Inferior parietal cortex (tissue), 1 donor: ENCODE measurements at regions not wholly inside any gene's neighbourhood (a gene's known extent, or its start where the extent isn't known, plus 50 kb on each side); places are given as distances from the start of the nearest gene placed in this dataset.

Experiments used
- DNase-seq: peaks from one replicate; pipeline ENCODE4 v3.0.0-alpha.2; 2016; ENCODE audit errors: extremely low spot score

DNA sequence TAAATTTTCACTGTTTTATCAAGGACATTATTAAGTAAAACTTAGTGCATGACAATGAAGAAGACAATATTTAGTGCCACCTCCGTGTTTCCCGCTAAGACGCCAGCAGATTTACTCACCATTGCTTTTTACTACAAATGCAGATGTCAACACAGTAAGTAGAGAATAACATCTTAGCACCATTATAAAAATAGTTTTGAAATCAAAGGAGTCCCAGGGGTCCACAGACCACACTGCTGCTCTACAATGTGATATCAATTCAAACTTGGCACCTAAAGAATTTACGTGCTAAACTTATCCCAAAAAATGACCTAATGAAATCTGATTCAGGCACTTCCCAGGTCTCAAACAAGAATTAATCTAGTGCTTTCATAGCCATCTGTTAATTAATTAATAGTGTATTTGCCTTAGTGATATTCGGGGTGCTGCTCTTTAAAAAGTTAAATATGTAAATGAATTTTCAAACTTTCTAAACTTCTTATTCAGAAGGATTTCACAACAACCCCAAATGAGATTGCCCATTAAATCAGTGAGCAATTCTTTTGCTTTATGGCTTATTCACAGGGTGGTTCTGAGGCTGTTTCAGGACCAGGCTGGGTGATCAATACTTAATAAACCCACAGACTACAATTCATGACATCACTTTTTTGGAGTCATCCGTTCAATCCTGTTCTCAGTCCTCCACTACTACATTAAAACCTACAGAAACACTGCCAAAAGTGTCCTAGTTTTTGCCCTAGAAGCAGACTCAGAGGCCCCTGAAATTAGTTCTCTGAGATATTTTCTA lies 161.3 kb upstream of the LMNTD1 start:
- no peak for DNase-seq

- no peak for DNase-seq
Observed at GRCh38 chr12:25715102-25715501, 162.0 kb upstream of the LMNTD1 start.

DNA sequence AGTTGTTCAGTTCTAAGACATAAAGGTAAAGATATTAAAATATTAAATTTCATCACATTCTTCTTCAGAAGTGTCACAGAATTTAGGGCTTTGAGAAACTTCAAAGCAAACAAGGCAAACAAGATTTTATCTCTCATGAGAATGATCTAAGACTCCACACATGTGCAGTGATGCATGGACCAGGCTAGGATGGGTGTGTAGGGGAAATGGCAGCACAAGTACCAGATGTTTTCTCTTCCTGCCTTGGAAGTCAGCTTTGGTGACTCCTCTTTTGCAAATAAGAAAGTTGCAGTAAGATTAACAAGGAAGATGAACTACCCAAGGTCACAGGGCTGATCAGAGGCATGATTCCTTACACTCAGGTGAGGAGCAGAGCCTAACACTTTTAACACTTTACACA lies 163.8 kb upstream of the LMNTD1 start:
- no peak for DNase-seq

GRCh38 chr12:25717552-25717951 lies 164.5 kb upstream of the LMNTD1 start:
- no peak for DNase-seq

- DNase-seq, result no peak
Observed at GRCh38 chr12:25718081-25718731, 165.1 kb upstream of the LMNTD1 start.

DNA sequence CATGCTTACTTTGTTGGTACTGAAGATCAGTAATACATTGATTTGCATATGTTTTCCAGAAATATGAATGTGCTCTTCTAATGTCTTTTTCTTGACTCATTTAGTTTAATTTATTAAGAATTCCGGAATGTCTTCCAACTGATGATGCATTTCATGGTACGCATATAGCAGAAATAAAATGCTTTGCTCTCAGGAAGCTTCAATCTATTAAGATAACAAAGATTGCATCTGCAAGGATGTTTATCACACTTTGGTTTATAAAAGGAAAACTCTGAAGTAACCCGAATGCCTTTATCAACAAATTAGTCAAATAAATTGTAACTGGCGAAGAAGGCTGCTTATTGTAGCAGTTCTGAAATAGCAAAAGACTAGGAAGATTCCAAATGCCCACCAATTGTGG lies 166.4 kb upstream of the LMNTD1 start:
- no peak for DNase-seq

DNA sequence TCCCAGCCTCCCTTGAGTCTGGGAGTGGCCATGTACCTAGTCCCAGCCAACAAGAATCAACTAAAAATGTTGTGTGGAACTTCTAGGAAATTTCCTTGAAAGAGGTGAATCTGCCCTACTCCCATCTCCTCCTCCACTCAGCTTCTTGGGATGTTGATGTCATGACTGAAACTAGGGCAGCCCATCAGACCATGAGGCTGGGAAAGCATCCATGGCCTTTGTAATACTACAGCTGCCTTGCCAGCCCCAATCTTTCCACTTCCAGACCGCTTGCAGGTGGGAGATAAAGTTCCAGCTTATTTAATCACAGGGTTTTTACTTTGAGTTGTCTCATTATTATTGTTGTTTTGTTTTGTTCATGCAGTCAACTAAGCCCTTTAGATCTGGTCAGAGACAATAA lies 170.3 kb upstream of the LMNTD1 start:
- no peak for DNase-seq

GRCh38 chr12:25723921-25724491 lies 170.9 kb upstream of the LMNTD1 start:
- no peak for DNase-seq

GRCh38 chr12:25725470-25725869 lies 172.4 kb upstream of the LMNTD1 start:
- DNase-seq, result no peak

DNA sequence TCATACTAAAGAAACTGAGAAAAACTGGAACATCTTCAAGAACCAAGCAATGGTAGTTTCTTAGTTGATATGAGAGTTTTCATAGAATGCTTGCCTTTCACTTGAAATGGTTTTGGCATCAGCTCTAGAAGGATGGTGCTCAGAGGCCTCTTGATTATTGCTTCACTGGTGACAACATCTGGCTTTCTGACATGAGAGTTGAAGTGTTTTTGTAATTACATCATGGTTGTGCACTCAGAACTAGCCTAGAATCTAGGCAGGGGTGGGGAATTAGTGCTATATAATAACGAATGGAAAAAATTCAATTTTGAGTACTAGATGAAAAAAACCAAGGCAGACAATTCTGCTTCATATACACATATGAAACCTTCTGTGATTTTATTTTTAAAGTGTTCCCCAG lies 172.8 kb upstream of the LMNTD1 start:
- DNase-seq, result no peak

- DNase-seq, result no peak
Observed at GRCh38 chr12:25728056-25728595, 175.0 kb upstream of the LMNTD1 start.

GRCh38 chr12:25730489-25731349 lies 177.6 kb upstream of the LMNTD1 start:
- DNase-seq, result no peak

DNA sequence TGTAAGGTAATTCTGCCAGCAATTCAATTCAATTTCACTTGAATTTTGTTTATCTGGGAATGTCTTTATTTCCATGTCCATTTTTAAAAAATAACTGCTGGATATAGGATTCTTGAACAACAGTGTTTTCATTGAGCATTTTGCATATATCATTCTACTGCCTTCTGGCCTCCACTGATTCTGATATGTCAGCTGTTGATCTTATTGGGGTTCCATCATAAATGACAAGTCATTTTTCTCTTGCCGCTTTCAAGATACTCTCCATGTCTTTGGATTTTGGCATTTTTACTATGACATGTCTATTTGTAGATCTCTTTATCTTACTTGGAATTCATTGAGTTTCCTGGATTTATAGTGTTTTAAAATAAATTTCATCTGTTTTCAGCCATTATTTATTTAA lies 180.5 kb upstream of the LMNTD1 start:
- DNase-seq, result no peak

DNA sequence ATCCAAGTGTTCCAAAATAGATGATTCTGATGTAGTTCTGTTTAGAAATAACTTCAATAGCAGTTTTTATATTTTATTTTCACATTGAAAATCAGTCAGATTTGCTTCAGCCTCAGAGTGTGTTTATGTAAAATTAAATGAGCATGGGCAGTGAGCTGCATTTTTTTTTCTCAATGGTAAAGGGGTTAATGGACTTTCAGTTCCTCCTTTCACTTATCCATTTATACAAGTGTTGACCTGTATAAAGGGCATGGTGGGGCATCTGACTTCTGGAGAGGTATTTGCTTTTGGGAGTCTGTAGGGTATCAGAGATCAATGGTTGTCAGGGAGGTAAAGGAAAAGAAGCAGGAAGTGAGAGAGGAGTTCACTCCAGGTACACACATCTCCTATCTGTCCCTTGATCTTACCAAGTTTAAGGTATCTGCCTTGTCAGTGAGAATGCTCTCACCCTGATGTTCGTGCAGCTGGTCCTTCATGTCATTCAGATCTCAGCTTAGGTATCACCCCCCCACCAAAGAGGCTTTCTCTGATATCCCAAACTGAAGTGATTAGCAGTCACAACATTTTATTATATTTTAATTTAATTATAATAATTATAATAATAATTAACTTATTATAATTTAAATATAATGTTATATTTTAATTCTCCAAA lies 181.6 kb upstream of the LMNTD1 start:
- no peak for DNase-seq

DNA sequence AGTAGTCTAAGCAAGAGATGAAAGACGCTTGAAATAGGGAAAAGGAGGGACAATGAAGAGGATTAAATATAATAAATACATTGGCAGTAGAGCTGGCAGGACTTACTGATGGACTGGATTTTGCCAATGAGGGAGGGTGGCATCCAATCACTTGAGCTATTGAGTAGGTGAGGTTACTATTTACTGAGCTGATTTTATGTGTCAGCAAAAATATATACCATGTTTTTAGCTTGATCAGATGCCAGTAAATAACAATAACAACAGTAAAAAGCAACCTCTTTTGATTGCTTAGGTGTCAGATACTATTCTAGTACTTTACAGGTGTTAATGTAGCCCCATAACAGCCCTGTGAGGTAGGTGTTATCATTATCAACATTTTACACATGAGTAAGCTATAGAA lies 187.5 kb upstream of the LMNTD1 start:
- DNase-seq, result no peak

DNA sequence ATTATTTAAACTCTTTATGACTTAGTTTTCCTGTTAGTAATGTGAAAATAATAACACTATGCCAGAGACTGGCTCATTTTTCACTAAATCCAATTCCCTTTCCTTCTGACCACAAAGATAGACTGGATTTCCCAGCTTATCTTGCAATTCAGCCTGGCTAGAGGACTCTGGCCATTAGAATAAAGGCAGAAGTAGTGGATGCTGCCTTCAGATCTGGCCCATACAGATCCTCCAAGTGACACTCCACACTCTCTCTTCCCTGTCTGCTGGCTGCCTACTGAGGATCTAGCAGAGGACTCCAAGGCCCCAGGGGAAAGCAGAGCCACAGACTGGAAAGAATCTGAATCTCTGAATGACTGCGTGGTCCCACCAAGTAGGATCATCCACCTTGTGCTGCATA lies 188.8 kb upstream of the LMNTD1 start:
- no peak for DNase-seq

GRCh38 chr12:25743679-25744215 lies 190.7 kb upstream of the LMNTD1 start:
- no peak for DNase-seq

GRCh38 chr12:25744313-25744712 lies 191.2 kb upstream of the LMNTD1 start:
- no peak for DNase-seq

GRCh38 chr12:25745281-25745680 lies 192.2 kb upstream of the LMNTD1 start:
- no peak for DNase-seq

GRCh38 chr12:25746131-25746530 lies 193.0 kb upstream of the LMNTD1 start:
- DNase-seq, result no peak

GRCh38 chr12:25752710-25753309 lies 199.7 kb upstream of the LMNTD1 start:
- DNase-seq, result no peak
